GM06990 (cell line): ENCODE measurements at regions not wholly inside any gene's neighbourhood (a gene's known extent, or its start where the extent isn't known, plus 50 kb on each side); places are given as distances from the start of the nearest gene placed in this dataset.

Experiments
- DNase-seq: peaks from one replicate; pipeline ENCODE4 v3.0.0-alpha.2; 2011; ENCODE audit not compliant: insufficient read length; ENCODE audit errors: extremely low read depth
- H3K27me3 ChIP-seq: replicated peaks from 2 replicates; pipeline ENCODE4 v1.6.0; 2011; ENCODE audit warnings: low read length; ENCODE audit not compliant: control insufficient read depth, insufficient read depth
- H3K36me3 ChIP-seq: 2 replicates; pipeline ENCODE4 v1.5.1; 2011; ENCODE audit warnings: low read length; ENCODE audit not compliant: control insufficient read depth, insufficient read depth
- H3K4me3 ChIP-seq: replicated peaks from 2 replicates; pipeline ENCODE4 v1.5.1; 2011; ENCODE audit warnings: low read depth, mild to moderate bottlenecking, control low read depth, low read length
- CTCF ChIP-seq: IDR thresholded peaks from 2 replicates; pipeline ENCODE4 v1.5.1; 2011; ENCODE audit warnings: low read length, control low read depth, mild to moderate bottlenecking, inconsistent platforms; ENCODE audit not compliant: insufficient read depth, poor library complexity, severe bottlenecking

- no peak for TF ChIP-seq CTCF
- no peak for DNase-seq
- Histone ChIP-seq H3K36me3 (no peaks in the 10 kb centered on the region), H3K27me3 (no peaks in the 10 kb centered on the region), H3K4me3 (no peak overlapping the region)
These were observed 113.7 kb downstream of the OXSM start for GRCh38 chr3:25903371-25904129.

GRCh38 chr3:25904206-25904605 lies 114.3 kb downstream of the OXSM start:
- H3K4me3 ChIP-seq = no peak overlapping the region
- TF ChIP-seq CTCF = no peak
- DNase-seq = no peak
- H3K27me3 ChIP-seq = no peaks in the 10 kb centered on the region
- H3K36me3 ChIP-seq = no peaks in the 10 kb centered on the region

- Histone ChIP-seq H3K4me3 (no peak overlapping the region), H3K27me3 (no peaks in the 10 kb centered on the region), H3K36me3 (no peaks in the 10 kb centered on the region)
- no peak for DNase-seq
- no peak for TF ChIP-seq CTCF
These were observed 116.4 kb downstream of the OXSM start for GRCh38 chr3:25906132-25906906.

- Histone ChIP-seq H3K4me3 (no peak overlapping the region), H3K27me3 (no peaks in the 10 kb centered on the region), H3K36me3 (no peaks in the 10 kb centered on the region)
- TF ChIP-seq CTCF = no peak
- no peak for DNase-seq
These were observed 117.2 kb downstream of the OXSM start for GRCh38 chr3:25907081-25907480.

- TF ChIP-seq CTCF = no peak
- Histone ChIP-seq H3K36me3 (no peaks in the 10 kb centered on the region), H3K4me3 (no peak overlapping the region), H3K27me3 (no peaks in the 10 kb centered on the region)
- no peak for DNase-seq
These were observed 120.2 kb downstream of the OXSM start for GRCh38 chr3:25910105-25910504.

GRCh38 chr3:25910997-25911396 lies 121.1 kb downstream of the OXSM start:
- no peaks in the 10 kb centered on the region for H3K27me3 ChIP-seq
- TF ChIP-seq CTCF = peak; percentile 72
- H3K4me3 ChIP-seq = no peak overlapping the region
- DNase-seq = no peak
- H3K36me3 ChIP-seq = no peaks in the 10 kb centered on the region
